ENCODE measurements at regions not wholly inside any gene's neighbourhood (a gene's known extent, or its start where the extent isn't known, plus 50 kb on each side); places are given as distances from the start of the nearest gene placed in this dataset.

GRCh38 chr9:96183751-96184150, 118.2 kb downstream of the HSD17B3 start:
- DNase-seq (ENCODE audit: low read depth in 3 of 3) = no peak

GRCh38 chr9:96178153-96178552, 123.8 kb downstream of the HSD17B3 start:
- no peak for DNase-seq (ENCODE audit: low read depth in 3 of 3)

- DNase-seq (ENCODE audit: low read depth in 3 of 3) = no peak
These were observed 124.3 kb downstream of the HSD17B3 start for GRCh38 chr9:96177719-96178028.

DNA sequence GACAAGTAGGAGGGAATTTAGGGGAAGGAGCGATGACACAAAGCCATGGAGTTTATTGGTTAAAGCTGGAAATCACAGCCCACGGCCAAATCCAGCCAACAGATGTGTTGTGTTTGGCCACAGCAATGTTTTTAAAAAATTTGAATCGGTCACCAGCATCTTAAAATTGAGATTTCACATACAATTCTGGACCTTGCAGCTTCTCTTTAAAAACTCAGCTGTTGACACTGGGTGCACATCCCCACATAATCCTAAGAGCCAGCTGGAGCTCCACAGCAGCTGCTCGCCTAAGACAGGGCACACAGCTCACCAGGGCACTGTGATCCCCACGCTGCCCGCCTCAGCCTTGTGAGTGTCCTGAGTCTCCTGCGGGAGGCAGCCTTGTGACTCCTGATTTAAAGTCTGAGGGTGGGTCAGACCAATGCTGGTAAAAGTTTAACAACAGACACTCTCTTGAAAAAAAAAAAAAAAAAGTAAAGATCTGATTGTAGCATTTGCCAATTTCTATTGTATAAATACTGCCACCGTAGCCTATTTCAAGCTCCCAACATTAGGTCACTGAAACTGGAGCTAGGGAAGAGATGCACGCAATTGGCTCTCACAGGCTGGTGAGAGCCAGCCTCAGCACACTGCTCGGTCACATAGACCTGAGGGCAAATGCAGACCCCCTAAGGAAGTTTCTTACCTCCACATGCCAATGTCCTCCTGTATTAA, 124.8 kb downstream of the HSD17B3 start:
- no peak for DNase-seq (ENCODE audit: low read depth in 3 of 3)

GRCh38 chr9:96175796-96176195, 126.2 kb downstream of the HSD17B3 start:
- DNase-seq (ENCODE audit: low read depth in 3 of 3) = no peak

DNA sequence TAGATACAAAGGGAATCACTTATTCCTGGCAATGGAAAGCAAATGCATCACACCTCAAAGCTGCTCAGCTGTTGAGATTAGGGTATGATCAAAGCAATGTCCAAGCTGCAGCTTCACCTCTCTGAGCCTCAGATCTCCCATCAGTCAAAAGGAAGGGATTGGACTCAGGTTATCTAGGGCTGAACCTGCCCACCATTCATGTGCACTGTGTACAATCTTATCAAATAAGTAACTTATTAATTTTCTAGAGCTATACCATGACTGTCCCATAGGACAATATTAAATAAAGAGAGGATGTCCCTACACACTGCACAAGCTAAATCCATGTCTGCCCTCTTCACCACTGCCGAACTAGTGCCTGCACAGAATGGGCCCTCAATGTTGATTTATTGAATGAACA, 127.0 kb downstream of the HSD17B3 start:
- DNase-seq (ENCODE audit: low read depth in 3 of 3) = no peak

- DNase-seq (ENCODE audit: low read depth in 3 of 3) = no peak
These were observed 127.6 kb downstream of the HSD17B3 start for GRCh38 chr9:96174371-96174770.

DNA sequence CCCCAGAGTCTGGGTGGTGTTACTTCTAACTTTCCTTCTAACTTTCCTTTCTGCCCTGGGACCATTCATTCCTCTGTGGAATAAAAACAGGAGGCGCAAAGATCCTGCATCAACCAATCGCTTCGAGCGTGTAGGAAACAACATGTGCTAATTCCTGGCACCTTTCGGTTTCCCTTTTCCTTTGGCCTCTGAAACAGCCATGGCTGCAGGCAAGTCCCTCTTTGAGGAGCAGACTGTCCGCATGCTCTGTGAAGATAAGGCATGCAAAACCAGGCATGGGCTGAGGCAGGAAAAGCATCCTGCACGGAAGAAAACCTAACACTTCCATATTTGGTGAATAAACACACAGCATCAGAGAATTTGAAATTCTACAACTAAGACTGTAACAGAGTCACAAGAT, 128.3 kb downstream of the HSD17B3 start:
- DNase-seq (ENCODE audit: low read depth in 3 of 3) = no peak

- DNase-seq (ENCODE audit: low read depth in 3 of 3) = no peak
These were observed 129.2 kb downstream of the HSD17B3 start for GRCh38 chr9:96172797-96173196.

GRCh38 chr9:96171728-96172127, 130.2 kb downstream of the HSD17B3 start:
- no peak for DNase-seq (ENCODE audit: low read depth in 3 of 3)

- no peak for DNase-seq (ENCODE audit: low read depth in 3 of 3)
These were observed 132.1 kb downstream of the HSD17B3 start for GRCh38 chr9:96169901-96170300.

DNA sequence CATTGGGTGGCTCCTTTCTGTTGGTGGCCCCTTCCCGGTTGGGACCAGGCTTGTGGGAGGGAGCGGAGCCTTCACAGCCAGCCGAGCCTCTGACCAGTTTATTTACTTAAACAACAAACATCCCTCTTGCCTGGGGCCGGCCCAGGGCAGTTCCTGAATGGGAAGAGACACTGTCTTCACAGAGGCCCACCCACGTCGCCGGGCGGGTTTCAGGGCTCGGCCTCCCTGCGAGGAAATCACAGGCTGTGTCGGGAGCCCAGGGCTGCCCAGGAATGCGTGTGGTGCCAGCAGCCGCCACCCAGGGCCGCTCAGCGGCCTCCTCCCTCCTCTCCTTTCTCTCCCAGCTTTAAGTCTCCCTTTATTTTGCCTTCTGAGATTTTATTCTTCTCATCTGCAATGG, 132.5 kb downstream of the HSD17B3 start:
- DNase-seq (ENCODE audit: low read depth in 3 of 3) = no peak

- DNase-seq (ENCODE audit: low read depth in 3 of 3) = no peak
These were observed 133.1 kb downstream of the HSD17B3 start for GRCh38 chr9:96168882-96169281.

GRCh38 chr9:96167011-96167410, 135.0 kb downstream of the HSD17B3 start:
- DNase-seq (ENCODE audit: low read depth in 3 of 3) = no peak

GRCh38 chr9:96164268-96164683, 137.7 kb downstream of the HSD17B3 start:
- no peak for DNase-seq (ENCODE audit: low read depth in 3 of 3)

DNA sequence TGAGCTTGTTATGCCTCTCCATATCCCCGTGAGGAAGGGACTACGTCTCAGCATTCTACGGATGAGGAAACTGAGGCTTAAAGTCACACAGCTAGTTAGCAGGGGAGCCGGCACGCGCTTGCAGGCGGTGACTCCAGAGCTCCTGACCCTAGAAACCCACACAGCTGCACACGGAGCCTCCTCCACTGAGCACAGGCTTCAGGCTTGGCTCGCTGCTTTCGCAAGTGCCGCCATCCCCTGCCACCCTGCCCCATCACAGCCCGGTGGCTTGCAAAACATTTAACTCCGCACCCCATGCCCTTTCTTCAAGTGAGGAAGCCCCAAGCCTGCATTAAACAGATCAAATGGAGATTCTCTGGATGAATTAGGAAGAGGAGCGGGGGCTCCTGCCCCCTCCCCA, 138.3 kb downstream of the HSD17B3 start:
- DNase-seq (ENCODE audit: low read depth in 3 of 3) = no peak

GRCh38 chr9:96163161-96163560, 138.8 kb downstream of the HSD17B3 start:
- DNase-seq (ENCODE audit: low read depth in 3 of 3) = no peak

GRCh38 chr9:96161819-96162218, 140.2 kb downstream of the HSD17B3 start:
- no peak for DNase-seq (ENCODE audit: low read depth in 3 of 3)

GRCh38 chr9:96160866-96161265, 141.1 kb downstream of the HSD17B3 start:
- no peak for DNase-seq (ENCODE audit: low read depth in 3 of 3)

GRCh38 chr9:96160168-96160567, 141.8 kb downstream of the HSD17B3 start:
- DNase-seq (ENCODE audit: low read depth in 3 of 3) = no peak

GRCh38 chr9:96159596-96159995, 142.4 kb downstream of the HSD17B3 start:
- no peak for DNase-seq (ENCODE audit: low read depth in 3 of 3)

DNA sequence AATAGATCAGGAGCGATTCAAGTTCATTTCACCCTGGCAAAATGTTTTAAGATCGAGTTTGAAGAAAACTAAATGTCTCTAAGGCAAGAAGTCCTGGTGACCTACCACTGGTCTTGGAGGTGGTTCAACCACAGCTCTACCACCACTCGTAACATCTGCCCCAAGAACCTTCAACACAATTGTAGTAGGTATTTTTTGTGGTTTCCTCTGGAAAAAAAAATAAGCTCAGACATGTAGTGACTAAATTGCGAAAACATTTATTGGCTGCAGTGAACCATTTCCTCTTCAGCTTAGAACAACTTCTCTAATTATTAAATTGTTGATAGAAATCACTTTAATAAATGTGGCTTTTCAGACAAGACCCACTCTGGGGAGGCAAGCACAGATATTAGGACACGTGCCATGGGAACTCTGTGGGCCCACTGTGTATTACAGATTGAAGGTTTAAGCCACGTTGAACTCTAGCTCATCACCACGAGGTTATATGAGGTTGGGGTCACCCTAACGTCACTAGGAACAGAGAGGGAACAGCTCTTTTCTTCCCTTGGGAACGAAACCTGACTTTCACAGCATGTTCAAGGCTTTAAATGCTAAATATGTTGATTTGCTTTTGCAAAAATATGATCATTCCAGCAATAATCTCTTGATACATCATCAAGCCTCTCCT, 142.9 kb downstream of the HSD17B3 start:
- no peak for DNase-seq (ENCODE audit: low read depth in 3 of 3)

- DNase-seq (ENCODE audit: low read depth in 3 of 3) = no peak
These were observed 143.8 kb downstream of the HSD17B3 start for GRCh38 chr9:96158147-96158546.

- DNase-seq (ENCODE audit: low read depth in 3 of 3) = no peak
These were observed 144.3 kb downstream of the HSD17B3 start for GRCh38 chr9:96157675-96158074.

All from stimulated activated CD4-positive, alpha-beta T cell treated with anti-CD3 and anti-CD28 coated beads, TNF-alpha, amount 100 ng/mL, for 4 hours (primary cell).